ENCODE measurements at regions not wholly inside any gene's neighbourhood (a gene's known extent, or its start where the extent isn't known, plus 50 kb on each side); places are given as distances from the start of the nearest gene placed in this dataset.

GRCh38 chr14:83734431-83734830 is 1795.5 kb upstream of the FLRT2 start:
- no peak for FAIRE-seq
- DNase-seq (ENCODE audit: extremely low spot score, insufficient read length, low read depth): no peak

- DNase-seq (ENCODE audit: extremely low spot score, insufficient read length, low read depth) (no peak), FAIRE-seq (no peak)
Measured at GRCh38 chr14:83741269-83741668, 1788.7 kb upstream of the FLRT2 start.

GRCh38 chr14:83744224-83744623 is 1785.7 kb upstream of the FLRT2 start:
- DNase-seq (ENCODE audit: extremely low spot score, insufficient read length, low read depth) (no peak), FAIRE-seq (no peak)

- no peak for FAIRE-seq
- no peak for DNase-seq (ENCODE audit: extremely low spot score, insufficient read length, low read depth)
Measured at GRCh38 chr14:83744891-83745290, 1785.1 kb upstream of the FLRT2 start.

GRCh38 chr14:83746336-83746735 is 1783.6 kb upstream of the FLRT2 start:
- FAIRE-seq (no peak), DNase-seq (ENCODE audit: extremely low spot score, insufficient read length, low read depth) (no peak)

- FAIRE-seq: no peak
Measured at GRCh38 chr14:83757916-83758315, 1772.0 kb upstream of the FLRT2 start.

DNA sequence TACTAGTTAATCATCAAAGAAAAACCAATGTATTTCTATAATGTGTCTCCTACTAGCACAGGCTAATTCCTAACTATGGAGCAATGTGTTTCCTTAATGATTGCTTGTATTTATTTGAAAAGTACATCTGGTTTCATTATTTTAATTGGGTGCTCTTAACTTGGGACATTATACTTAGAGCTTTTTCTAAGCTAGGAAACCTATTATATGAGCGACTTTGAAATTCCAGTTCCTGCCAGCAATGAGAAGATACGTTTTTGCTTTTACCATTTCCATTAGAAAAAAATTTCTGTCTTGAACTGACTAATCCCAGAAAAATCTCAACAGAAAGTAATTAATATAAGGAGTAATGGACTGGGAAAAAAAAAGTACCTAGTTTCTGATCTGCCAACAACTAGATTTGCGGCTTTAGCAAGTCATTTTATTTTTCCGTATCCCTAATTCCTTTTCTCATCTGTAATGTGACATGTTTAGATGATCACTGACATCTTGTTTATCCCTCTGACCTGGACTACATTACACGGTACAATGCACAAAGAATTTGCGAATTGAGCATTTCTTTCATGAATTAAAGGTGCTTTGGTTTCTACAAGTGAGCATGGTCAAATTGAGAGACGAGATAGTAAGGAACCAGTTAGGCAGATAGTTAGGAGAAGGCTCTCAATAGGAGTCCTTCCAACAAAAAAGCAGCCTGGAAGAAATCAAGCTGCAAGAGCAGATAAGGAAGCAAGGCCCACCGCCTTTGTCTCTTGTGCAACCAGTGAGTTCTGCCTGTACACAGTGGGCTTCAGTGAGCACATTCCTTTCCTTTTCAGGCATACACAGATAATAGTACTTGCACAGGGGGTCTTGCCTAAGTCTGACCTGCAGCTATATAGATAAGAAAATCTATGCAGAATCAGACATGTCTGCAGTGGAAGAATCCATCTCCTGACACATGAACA is 1765.0 kb upstream of the FLRT2 start:
- no peak for FAIRE-seq
- DNase-seq (ENCODE audit: extremely low spot score, insufficient read length, low read depth): no peak

More at GRCh38 chr14:83757916-83758315, 1772.0 kb upstream of the FLRT2 start:
- DNase-seq (ENCODE audit: extremely low spot score, insufficient read length, low read depth): no peak

- DNase-seq (ENCODE audit: extremely low spot score, insufficient read length, low read depth) (no peak), FAIRE-seq (no peak)
Measured at GRCh38 chr14:83777516-83777915, 1752.4 kb upstream of the FLRT2 start.

GRCh38 chr14:83779266-83779665 is 1750.7 kb upstream of the FLRT2 start:
- DNase-seq (ENCODE audit: extremely low spot score, insufficient read length, low read depth): no peak
- FAIRE-seq: no peak

- no peak for FAIRE-seq
- no peak for DNase-seq (ENCODE audit: extremely low spot score, insufficient read length, low read depth)
Measured at GRCh38 chr14:83780321-83780720, 1749.6 kb upstream of the FLRT2 start.

DNA sequence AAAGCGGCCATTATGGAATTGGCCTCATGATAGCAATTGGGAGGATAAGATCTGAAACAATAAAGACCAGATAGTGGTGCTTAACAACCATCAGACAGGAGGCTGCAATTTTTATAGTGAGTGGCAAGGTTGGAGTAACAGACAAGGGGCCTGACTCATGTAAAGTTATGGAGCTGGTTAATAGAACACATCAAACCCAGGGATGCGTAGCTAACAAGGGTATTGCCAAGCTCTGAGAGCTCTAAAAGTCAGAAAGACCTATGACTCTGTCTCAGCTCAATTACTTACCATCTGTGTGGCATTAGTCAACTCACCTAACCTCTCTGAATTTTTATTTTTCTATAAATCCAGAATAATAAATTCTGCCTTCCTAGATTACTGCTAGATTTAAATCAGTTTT is 1731.5 kb upstream of the FLRT2 start:
- FAIRE-seq (no peak), DNase-seq (ENCODE audit: extremely low spot score, insufficient read length, low read depth) (no peak)

DNA sequence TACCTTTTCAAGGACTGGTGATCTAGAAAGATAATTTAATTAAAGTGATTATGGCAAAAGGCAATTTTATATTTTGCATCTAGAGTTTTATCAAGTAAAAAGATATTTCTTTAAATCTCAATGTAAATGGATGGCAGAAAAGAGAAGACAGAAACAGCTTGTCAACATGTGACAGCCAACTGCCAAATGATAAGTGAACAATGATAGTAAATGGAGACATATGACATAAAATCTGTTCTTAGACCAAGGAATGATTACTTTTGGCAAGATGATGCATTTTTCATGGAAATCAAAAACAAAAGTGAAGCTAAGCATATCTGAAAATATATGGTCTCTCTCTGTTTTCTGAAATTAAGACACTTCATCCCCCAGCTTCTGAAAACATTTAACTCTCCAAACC is 1730.7 kb upstream of the FLRT2 start:
- DNase-seq (ENCODE audit: extremely low spot score, insufficient read length, low read depth): no peak
- no peak for FAIRE-seq

DNA sequence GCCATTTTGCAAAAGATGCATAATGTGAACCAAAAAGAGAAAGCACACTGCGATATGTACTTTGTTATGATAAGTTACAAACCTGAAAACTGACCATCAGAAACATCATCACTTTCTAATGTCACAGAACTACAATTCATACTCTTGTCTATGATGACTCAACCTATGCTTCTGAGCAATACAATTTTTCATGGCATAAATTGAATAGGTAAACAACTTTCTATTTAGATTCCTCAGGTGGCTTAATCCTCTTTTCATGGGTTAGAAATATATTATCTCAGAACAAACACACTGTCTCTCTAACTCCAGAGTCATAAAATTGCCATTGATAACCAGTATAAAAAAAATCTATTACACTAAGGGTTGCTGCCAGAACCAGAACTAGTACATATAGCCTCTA is 1715.0 kb upstream of the FLRT2 start:
- DNase-seq (ENCODE audit: extremely low spot score, insufficient read length, low read depth) (no peak), FAIRE-seq (no peak)

DNA sequence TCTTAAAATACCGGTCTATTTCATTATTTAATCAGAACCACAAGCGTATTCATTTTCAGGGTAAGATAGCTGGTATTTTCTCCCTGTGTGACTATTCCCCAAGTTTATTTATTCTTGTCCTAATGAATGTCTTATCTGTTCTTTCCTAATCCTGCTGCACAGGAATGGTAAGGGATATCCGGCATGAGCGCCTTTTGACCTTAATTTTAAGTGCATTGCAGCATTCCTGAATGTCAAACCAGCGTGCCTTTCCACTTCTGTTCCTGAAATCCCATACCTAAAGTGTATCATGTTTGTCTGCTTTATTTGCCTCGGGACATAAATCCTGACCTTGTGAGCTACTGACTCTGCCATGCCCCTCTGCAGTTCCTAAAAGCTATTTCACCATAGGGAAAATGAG is 1713.2 kb upstream of the FLRT2 start:
- no peak for DNase-seq (ENCODE audit: extremely low spot score, insufficient read length, low read depth)
- FAIRE-seq: no peak

DNA sequence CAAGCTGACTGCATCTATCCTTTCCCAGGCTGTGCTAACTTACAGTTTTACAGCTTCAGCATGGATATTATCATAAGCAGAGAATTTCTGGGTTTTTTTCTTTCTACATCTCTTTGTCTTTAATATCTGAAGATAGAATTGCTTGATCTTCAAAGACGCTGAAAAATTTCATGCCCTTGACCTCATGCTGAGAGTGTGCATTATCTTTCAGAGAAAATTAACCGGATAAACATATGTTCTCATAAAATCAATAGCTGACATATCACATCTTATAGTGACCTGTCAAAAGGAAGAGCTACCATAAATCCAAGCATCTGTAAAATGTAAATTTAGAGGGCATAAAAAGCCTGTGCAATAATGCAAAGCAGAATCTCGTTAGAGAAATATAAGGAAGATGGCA is 1704.1 kb upstream of the FLRT2 start:
- no peak for FAIRE-seq

DNA sequence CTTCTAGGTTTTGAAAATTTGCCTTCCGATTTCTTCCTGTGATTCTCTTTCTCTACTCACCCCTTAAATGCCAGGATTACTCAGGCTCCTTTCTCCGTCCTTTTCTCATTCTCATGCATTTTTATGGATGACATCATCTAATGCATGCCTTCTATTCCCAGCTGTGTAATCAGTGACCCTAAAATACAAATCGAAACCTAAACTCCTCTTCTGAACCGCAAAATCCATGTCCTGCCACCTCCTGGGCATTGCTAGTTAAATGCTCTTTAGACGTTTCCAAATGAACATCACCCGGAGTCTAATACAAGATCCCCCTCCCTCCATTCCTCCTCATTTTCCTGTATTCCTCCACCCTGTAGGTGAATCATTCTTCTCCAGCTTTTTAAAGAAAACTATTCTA is 1703.1 kb upstream of the FLRT2 start:
- no peak for DNase-seq (ENCODE audit: extremely low spot score, insufficient read length, low read depth)
- no peak for FAIRE-seq

More for the DNA sequence above, 1704.1 kb upstream of the FLRT2 start:
- no peak for DNase-seq (ENCODE audit: extremely low spot score, insufficient read length, low read depth)

- FAIRE-seq: no peak
- DNase-seq (ENCODE audit: extremely low spot score, insufficient read length, low read depth): no peak
Measured at GRCh38 chr14:83827383-83827782, 1702.6 kb upstream of the FLRT2 start.

DNA sequence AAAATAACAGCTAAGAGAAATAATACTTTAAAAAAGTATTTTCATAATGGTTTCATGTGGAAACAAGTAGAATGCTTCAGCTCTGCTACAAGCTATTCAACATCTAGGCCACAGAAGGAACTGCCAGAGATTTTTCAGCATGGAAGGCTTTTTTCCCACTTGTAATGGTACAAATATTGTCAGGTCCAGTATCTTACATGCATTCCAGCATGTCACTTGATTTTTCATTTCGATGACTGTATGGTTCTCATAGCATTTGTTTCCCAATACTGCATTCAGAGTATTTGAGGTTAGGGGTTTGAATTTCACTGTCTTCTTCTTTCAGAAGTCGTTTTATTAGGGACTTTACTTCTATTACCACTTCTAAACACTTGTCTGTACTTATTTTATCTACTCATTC is 1701.5 kb upstream of the FLRT2 start:
- FAIRE-seq (no peak), DNase-seq (ENCODE audit: extremely low spot score, insufficient read length, low read depth) (no peak)

- FAIRE-seq: no peak
Measured at GRCh38 chr14:83830316-83830715, 1699.6 kb upstream of the FLRT2 start.

DNA sequence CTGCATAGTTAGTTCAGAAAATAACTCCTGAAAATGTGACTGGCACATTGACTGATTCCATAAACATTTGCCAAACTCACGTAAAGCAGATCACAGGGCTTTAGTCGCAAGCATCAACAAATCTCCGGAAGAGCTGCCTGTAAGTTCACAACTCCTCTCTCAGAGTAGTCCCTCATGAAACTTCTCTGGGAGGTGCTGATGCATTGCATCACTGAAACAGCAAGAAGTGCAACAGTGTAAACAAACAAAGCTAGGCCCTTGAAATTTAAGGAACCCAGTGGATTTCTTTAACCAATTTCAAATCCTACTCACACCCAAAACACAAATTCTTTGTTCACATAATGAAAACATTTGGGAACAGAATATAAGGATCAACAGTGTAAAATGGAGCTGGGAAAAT is 1691.7 kb upstream of the FLRT2 start:
- DNase-seq (ENCODE audit: extremely low spot score, insufficient read length, low read depth) (no peak), FAIRE-seq (no peak)

More at GRCh38 chr14:83830316-83830715, 1699.6 kb upstream of the FLRT2 start:
- no peak for DNase-seq (ENCODE audit: extremely low spot score, insufficient read length, low read depth)

- no peak for DNase-seq (ENCODE audit: extremely low spot score, insufficient read length, low read depth)
- no peak for FAIRE-seq
Measured at GRCh38 chr14:83842547-83842946, 1687.4 kb upstream of the FLRT2 start.

GRCh38 chr14:83847102-83847501 is 1682.8 kb upstream of the FLRT2 start:
- DNase-seq (ENCODE audit: extremely low spot score, insufficient read length, low read depth): no peak
- no peak for FAIRE-seq
